Pons (tissue), 1 donor: ENCODE measurements at regions not wholly inside any gene's neighbourhood (a gene's known extent, or its start where the extent isn't known, plus 50 kb on each side); places are given as distances from the start of the nearest gene placed in this dataset.

Experiments used
- DNase-seq: peaks from one replicate; pipeline ENCODE4 v3.0.0-alpha.2; 2016; ENCODE audit warnings: low spot score

- no peak for DNase-seq
Observed at GRCh38 chr5:149441986-149442385, 62.9 kb upstream of the IL17B start.

- no peak for DNase-seq
Observed at GRCh38 chr5:149441194-149441753, 62.2 kb upstream of the IL17B start.

- DNase-seq: no peak
Observed at GRCh38 chr5:149439899-149440542, 60.9 kb upstream of the IL17B start.

DNA sequence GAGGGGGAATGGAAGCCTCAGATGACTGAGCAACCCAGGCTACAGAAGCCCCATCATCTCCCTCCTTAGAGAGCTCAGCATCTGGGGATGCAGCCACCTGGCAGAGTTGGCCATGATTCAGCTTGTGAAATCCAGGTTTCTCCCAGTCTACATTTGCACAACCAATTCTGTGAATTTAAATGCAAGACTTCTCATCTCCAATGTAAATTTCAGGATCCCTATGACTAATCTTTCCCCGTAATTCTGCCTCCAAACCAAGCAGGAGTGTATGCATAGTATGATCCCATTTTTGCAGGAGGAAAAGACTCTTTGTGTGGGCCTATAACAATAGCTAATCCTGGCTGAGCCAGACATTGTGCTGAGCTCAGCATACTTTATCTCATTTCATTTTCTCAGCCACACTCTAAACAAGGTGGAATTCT, 59.6 kb upstream of the IL17B start:
- DNase-seq: no peak

DNA sequence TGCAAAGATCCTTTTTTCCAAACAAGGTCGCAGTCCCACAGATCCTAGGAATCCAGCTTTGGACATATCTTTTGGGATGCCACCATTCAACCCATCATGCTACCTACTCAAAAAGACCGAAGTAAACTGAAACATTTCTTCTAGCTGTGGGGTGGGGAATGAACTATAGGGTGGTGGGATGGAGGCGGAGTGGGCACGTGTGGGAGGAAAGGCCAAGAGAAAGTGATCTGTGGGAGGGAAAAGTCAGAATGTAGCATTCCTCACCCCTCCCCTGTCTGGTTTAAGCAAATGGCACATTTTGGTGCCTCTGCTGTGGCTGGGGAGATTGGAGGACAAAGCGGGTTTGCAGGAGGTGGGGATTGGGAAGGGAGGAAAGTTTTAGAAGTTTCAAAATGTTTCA, 59.2 kb upstream of the IL17B start:
- DNase-seq: no peak

DNA sequence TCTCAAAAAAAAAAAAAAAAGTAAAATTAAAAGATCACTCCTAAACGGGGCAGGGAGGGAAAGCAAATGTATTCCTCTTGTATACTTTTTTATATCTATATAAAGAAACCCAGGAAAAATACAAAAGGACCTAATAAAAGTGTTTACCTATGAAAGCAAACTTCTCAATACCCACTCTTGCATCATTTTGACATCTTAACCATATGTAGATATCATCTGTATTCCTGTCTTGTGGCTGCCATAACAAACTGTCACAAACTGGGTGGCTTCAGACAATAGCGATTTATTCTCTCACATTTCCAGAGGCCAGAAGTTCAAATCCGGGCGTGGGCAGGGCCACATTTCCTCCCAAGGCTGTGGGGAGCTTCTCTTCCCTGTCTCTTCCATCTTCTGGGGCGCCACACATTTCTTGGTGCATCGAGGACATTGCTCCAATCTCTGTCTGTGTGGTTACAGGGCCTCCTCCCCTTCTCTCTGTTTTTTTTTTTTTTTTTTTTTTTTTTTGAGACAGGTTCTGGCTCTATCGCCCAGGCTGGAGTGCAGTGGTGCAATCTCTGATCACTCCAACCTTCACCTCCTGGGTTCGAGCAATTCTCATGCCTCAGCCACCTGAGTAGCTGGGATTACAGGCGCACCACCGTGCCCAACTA, 58.4 kb upstream of the IL17B start:
- no peak for DNase-seq

DNA sequence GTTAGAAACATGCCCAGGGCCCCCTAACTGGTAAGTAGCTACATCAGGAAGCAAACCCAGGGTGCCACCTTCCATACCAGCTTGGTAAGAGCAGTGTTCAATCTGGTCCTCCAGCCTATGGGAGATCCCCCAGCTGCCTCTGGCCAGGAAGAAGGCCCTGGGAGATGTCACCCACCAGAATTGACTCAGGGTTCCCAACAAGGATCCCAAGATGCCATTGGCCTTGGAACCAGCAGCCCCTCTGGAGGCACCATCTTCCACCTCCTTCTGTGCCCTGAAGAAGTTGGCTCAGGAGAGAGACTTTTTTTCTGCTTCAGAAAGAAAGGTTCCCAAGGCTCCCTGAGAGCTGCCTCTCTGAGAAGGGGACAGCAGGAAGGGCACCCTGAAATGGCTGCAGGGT, 56.6 kb upstream of the IL17B start:
- DNase-seq: no peak

DNA sequence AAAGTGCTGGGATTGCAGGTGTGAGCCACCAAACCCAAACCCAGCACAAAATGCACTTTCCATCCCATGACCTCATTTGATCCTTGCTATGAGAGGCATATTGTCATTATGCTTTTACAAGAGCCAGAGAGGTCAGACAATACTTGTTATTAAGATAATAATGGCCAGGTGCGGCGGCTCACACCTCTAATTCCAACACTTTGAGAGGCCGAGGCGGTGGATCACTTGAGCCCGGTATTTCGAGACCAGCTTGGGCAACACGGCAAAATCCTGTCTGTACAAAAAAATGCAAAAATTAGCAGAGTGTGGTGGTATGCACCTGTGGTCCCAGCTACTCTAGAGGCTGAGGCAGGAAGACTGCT, 55.9 kb upstream of the IL17B start:
- no peak for DNase-seq

GRCh38 chr5:149434162-149435014, 55.3 kb upstream of the IL17B start:
- peak; percentile 45 for DNase-seq

GRCh38 chr5:149433524-149434131, 54.5 kb upstream of the IL17B start:
- DNase-seq: no peak

DNA sequence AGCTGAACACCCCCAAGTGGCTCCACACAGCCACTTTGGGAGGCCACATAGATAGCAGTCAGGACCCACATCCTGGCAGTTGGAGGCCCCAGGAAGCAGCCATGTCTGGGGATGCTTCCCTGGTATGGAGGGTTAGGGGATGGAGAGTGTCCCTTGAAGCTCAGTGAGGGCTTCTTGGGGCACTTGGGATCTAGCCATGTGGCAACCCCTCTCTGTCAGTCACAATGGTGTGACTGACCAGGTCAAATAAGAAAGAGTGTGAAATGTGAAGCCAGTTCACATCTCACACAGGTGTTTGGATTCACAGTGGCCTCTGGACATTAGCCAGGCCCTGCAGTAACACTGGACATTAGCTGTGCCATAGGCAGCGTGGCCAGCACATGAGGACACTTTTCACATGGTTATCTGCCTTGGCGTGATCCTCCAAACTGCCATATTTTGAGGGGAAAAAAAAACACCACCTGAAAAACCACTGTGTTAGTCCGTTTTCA, 53.9 kb upstream of the IL17B start:
- DNase-seq: no peak

- DNase-seq: no peak
Observed at GRCh38 chr5:149432376-149432775, 53.3 kb upstream of the IL17B start.

GRCh38 chr5:149429839-149430721, 51.0 kb upstream of the IL17B start:
- no peak for DNase-seq
